ENCODE measurements at regions not wholly inside any gene's neighbourhood (a gene's known extent, or its start where the extent isn't known, plus 50 kb on each side); places are given as distances from the start of the nearest gene placed in this dataset.

DNA sequence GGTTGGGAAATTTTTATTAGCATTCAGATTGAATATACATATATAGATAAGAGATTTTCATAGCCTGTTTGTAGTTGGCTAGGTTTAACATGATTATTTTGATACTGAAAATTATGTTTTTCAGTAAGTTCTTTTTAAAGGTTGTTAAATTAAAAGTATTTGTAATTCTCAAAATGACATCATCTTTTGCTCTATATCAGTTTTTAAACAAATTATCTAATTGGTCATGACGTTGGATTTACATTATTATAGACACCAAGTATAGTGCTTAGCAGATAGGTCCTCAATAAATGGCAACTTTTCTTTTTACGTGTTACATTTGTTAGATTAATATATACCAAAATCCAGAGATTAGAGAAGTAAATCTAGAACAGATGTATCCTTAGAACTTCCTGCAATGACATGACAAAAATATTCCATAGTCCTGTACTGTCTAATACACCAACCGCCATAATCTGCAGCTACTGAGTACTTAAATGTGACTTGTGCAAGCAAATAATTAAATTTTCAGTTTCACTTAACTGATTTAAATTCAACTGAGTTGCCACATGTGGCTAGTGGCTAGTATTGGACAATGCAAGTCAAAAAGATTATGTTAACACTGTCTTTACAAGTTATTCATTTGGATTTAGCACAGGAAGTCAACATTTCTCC is 1613.1 kb upstream of the TENM3 start:
- intact Hi-C loops (cut with micrococcal nuclease; ENCODE audit: unreplicated experiment) = no loop called here
- CTCF ChIA-PET (ENCODE audit: low intra/inter-chr PET ratio, low total read pairs) = interaction anchor here (1.0 kb wide), 1 partner anchor 14 kb away, joined by 3 read pairs; no protein-coding TSS in a partner anchor
- TF ChIP-seq CREB1 (IDR thresholded peaks at IDR 0.05) (0 out of 2 replicates have a peak, but pooled peaks have one; percentile 10), CREB1 (CRISPR knock-in tag; IDR thresholded peaks at IDR 0.05) (no peak), MEF2D (CRISPR knock-in tag; IDR thresholded peaks at IDR 0.05) (no peak), ATF7 (IDR thresholded peaks at IDR 0.05) (peak; percentile 74), ATF7 (CRISPR knock-in tag; IDR thresholded peaks at IDR 0.05) (no peak)

GRCh38 chr4:180634306-180634705 is 1608.9 kb upstream of the TENM3 start:
- in situ Hi-C loops (cut with HindIII; ENCODE audit: extremely low pct_ligation_motif_present, low pct_unique_long_range_greater_than_20kb) (no loop called here), intact Hi-C loops (cut with micrococcal nuclease; ENCODE audit: unreplicated experiment) (no loop called here)
- 0% methylated on average over 1 of the region's 1 CpG for whole genome bisulfite sequencing (ENCODE audit: low lambda C conversion rate)
- no peak for DNase-seq (ENCODE audit: low spot score)
- Histone ChIP-seq H4K20me1 (ENCODE audit: insufficient read depth, low read length) (no peaks in the 10 kb centered on the region), H3K9ac (ENCODE audit: insufficient read depth, low read depth, low read length) (no peak overlapping the region), H3K4me3 (replicated peaks in 1 of 3; ENCODE audit: insufficient read depth in 1 of 3, low read depth in 2 of 3, low read length in 3 of 3) (no peak overlapping the region), H3K9me3 (ENCODE audit: low read length) (no peaks in the 10 kb centered on the region), H3K27me3 (ENCODE audit: control insufficient read depth in 1 of 2, insufficient read depth in 2 of 2, low read length in 2 of 2) (no peaks in the 10 kb centered on the region), H3K4me1 (ENCODE audit: insufficient read depth, low read length) (no peaks in the 10 kb centered on the region), H2AFZ (ENCODE audit: low read length) (no peak overlapping the region), H3K79me2 (ENCODE audit: insufficient read depth, low read length) (no peaks in the 10 kb centered on the region), H3K36me3 (replicated peaks in 1 of 2; ENCODE audit: control insufficient read depth in 1 of 2, insufficient read depth in 2 of 2, low read length in 2 of 2) (no peaks in the 10 kb centered on the region), H3K27ac (ENCODE audit: extremely low read length, insufficient read depth, low read length) (no peak overlapping the region), H3K4me2 (ENCODE audit: low read depth, low read length) (no peak overlapping the region)
- ChIA-PET POLR2A (no interaction called here), CTCF (ENCODE audit: low intra/inter-chr PET ratio, low total read pairs) (no interaction called here)
- no peak for FAIRE-seq
- BruUV-seq (replicated peaks) = no TSS peak
- ATAC-seq = no peak
- TF ChIP-seq NR1H2 (CRISPR knock-in tag; IDR thresholded peaks at IDR 0.05; ENCODE audit: borderline replicate concordance, low read depth) (no peak), ZNF879 (CRISPR knock-in tag; IDR thresholded peaks at IDR 0.05) (no peak), ZNF326 (CRISPR knock-in tag; IDR thresholded peaks at IDR 0.05; ENCODE audit: borderline replicate concordance) (no peak), ZNF337 (CRISPR knock-in tag; IDR thresholded peaks at IDR 0.05; ENCODE audit: borderline replicate concordance, low read depth) (no peak), MZF1 (CRISPR knock-in tag; IDR thresholded peaks at IDR 0.05; ENCODE audit: borderline replicate concordance) (no peak), SP4 (CRISPR knock-in tag; IDR thresholded peaks at IDR 0.05) (no peak), ISL2 (CRISPR knock-in tag; IDR thresholded peaks at IDR 0.05) (no peak)
- TF ChIP-seq, protein P1, sequence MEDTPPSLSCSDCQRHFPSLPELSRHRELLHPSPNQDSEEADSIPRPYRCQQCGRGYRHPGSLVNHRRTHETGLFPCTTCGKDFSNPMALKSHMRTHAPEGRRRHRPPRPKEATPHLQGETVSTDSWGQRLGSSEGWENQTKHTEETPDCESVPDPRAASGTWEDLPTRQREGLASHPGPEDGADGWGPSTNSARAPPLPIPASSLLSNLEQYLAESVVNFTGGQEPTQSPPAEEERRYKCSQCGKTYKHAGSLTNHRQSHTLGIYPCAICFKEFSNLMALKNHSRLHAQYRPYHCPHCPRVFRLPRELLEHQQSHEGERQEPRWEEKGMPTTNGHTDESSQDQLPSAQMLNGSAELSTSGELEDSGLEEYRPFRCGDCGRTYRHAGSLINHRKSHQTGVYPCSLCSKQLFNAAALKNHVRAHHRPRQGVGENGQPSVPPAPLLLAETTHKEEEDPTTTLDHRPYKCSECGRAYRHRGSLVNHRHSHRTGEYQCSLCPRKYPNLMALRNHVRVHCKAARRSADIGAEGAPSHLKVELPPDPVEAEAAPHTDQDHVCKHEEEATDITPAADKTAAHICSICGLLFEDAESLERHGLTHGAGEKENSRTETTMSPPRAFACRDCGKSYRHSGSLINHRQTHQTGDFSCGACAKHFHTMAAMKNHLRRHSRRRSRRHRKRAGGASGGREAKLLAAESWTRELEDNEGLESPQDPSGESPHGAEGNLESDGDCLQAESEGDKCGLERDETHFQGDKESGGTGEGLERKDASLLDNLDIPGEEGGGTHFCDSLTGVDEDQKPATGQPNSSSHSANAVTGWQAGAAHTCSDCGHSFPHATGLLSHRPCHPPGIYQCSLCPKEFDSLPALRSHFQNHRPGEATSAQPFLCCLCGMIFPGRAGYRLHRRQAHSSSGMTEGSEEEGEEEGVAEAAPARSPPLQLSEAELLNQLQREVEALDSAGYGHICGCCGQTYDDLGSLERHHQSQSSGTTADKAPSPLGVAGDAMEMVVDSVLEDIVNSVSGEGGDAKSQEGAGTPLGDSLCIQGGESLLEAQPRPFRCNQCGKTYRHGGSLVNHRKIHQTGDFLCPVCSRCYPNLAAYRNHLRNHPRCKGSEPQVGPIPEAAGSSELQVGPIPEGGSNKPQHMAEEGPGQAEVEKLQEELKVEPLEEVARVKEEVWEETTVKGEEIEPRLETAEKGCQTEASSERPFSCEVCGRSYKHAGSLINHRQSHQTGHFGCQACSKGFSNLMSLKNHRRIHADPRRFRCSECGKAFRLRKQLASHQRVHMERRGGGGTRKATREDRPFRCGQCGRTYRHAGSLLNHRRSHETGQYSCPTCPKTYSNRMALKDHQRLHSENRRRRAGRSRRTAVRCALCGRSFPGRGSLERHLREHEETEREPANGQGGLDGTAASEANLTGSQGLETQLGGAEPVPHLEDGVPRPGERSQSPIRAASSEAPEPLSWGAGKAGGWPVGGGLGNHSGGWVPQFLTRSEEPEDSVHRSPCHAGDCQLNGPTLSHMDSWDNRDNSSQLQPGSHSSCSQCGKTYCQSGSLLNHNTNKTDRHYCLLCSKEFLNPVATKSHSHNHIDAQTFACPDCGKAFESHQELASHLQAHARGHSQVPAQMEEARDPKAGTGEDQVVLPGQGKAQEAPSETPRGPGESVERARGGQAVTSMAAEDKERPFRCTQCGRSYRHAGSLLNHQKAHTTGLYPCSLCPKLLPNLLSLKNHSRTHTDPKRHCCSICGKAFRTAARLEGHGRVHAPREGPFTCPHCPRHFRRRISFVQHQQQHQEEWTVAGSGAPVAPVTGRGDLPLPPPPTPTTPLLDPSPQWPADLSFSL (CRISPR knock-in tag; IDR thresholded peaks at IDR 0.05) = no peak

More for the DNA sequence above, 1613.1 kb upstream of the TENM3 start:
- Histone ChIP-seq H3K36me3 (replicated peaks in 1 of 2; ENCODE audit: control insufficient read depth in 1 of 2, insufficient read depth in 2 of 2, low read length in 2 of 2) (no peaks in the 10 kb centered on the region), H3K4me3 (replicated peaks in 1 of 3; ENCODE audit: insufficient read depth in 1 of 3, low read depth in 2 of 3, low read length in 3 of 3) (no peak overlapping the region), H4K20me1 (ENCODE audit: insufficient read depth, low read length) (no peaks in the 10 kb centered on the region), H3K4me2 (ENCODE audit: low read depth, low read length) (no peak overlapping the region), H3K4me1 (ENCODE audit: insufficient read depth, low read length) (no peaks in the 10 kb centered on the region), H2AFZ (ENCODE audit: low read length) (no peak overlapping the region), H3K9me3 (ENCODE audit: low read length) (no peaks in the 10 kb centered on the region), H3K9ac (ENCODE audit: insufficient read depth, low read depth, low read length) (no peak overlapping the region), H3K79me2 (ENCODE audit: insufficient read depth, low read length) (no peaks in the 10 kb centered on the region), H3K27ac (ENCODE audit: extremely low read length, insufficient read depth, low read length) (no peak overlapping the region), H3K27me3 (ENCODE audit: control insufficient read depth in 1 of 2, insufficient read depth in 2 of 2, low read length in 2 of 2) (no peaks in the 10 kb centered on the region)
- DNase-seq (ENCODE audit: low spot score) (no peak), FAIRE-seq (no peak), ATAC-seq (no peak)
- no TSS peak for BruUV-seq (replicated peaks)
- in situ Hi-C loops (cut with HindIII; ENCODE audit: extremely low pct_ligation_motif_present, low pct_unique_long_range_greater_than_20kb) = no loop called here
- POLR2A ChIA-PET = no interaction called here
- whole genome bisulfite sequencing (ENCODE audit: low lambda C conversion rate) = 13% methylated on average over 3 of the region's 3 CpGs

All from HepG2 (cell line).